SKM-1 treated with dmso at 0.1 percent for 144 hours (cell line): ENCODE measurements at regions not wholly inside any gene's neighbourhood (a gene's known extent, or its start where the extent isn't known, plus 50 kb on each side); places are given as distances from the start of the nearest gene placed in this dataset.
"Not testable (repeated sequence)": the region's sequence is repeated elsewhere in the genome, so short reads cannot be mapped to it uniquely, and the experiment has no call there.

Experiments
- DNase-seq: peaks from one replicate; lab custom pipeline; 2025; ENCODE audit not compliant: unreplicated experiment; lab: John Stamatoyannopoulos, UW

GRCh38 chr6:97885325-97885724 lies 602.3 kb upstream of the MMS22L start:
- DNase-seq, result no peak

- no peak for DNase-seq
Observed at GRCh38 chr6:97885828-97886227, 602.8 kb upstream of the MMS22L start.

GRCh38 chr6:97901531-97901930 lies 618.5 kb upstream of the MMS22L start:
- DNase-seq, result no peak

- DNase-seq, result no peak
Observed at GRCh38 chr6:97909380-97909779, 626.4 kb upstream of the MMS22L start.

GRCh38 chr6:97913721-97914120 lies 630.7 kb upstream of the MMS22L start:
- no peak for DNase-seq

- DNase-seq, result no peak
Observed at GRCh38 chr6:97914912-97915311, 631.9 kb upstream of the MMS22L start.

GRCh38 chr6:97915537-97915936 lies 632.5 kb upstream of the MMS22L start:
- no peak for DNase-seq

GRCh38 chr6:97917369-97917768 lies 634.4 kb upstream of the MMS22L start:
- no peak for DNase-seq

- DNase-seq, result no peak
Observed at GRCh38 chr6:97919046-97919445, 636.0 kb upstream of the MMS22L start.

- DNase-seq, result no peak
Observed at GRCh38 chr6:97919631-97920030, 636.6 kb upstream of the MMS22L start.

GRCh38 chr6:97923249-97923648 lies 640.2 kb upstream of the MMS22L start:
- DNase-seq, result no peak

- DNase-seq, result no peak
Observed at GRCh38 chr6:97925504-97925903, 642.5 kb upstream of the MMS22L start.

GRCh38 chr6:97939440-97940168 lies 656.6 kb upstream of the MMS22L start:
- DNase-seq, result no peak

- no peak for DNase-seq
Observed at GRCh38 chr6:97947841-97948240, 664.8 kb upstream of the MMS22L start.

GRCh38 chr6:97958134-97958533 lies 675.1 kb upstream of the MMS22L start:
- no peak for DNase-seq

GRCh38 chr6:97963193-97963592 lies 680.2 kb upstream of the MMS22L start:
- DNase-seq, result no peak

- DNase-seq, result no peak
Observed at GRCh38 chr6:97969065-97969464, 686.0 kb upstream of the MMS22L start.

- no peak for DNase-seq
Observed at GRCh38 chr6:97977084-97977483, 694.1 kb upstream of the MMS22L start.

- DNase-seq, result no peak
Observed at GRCh38 chr6:97978855-97979271, 695.8 kb upstream of the MMS22L start.

GRCh38 chr6:97979285-97979684 lies 696.3 kb upstream of the MMS22L start:
- DNase-seq, result not testable (repeated sequence)

GRCh38 chr6:97989451-97989850 lies 706.4 kb upstream of the MMS22L start:
- DNase-seq, result no peak

GRCh38 chr6:97995158-97995557 lies 712.1 kb upstream of the MMS22L start:
- DNase-seq, result no peak

- DNase-seq, result no peak
Observed at GRCh38 chr6:98002678-98003077, 719.7 kb upstream of the MMS22L start.
